MM.1S (cell line): ENCODE measurements at regions not wholly inside any gene's neighbourhood (a gene's known extent, or its start where the extent isn't known, plus 50 kb on each side); places are given as distances from the start of the nearest gene placed in this dataset.

Experiments used
- DNase-seq: peaks from one replicate; pipeline ENCODE4 v3.0.0-alpha.2; 2015
- H2AFZ ChIP-seq: fragments of 300-600 bp; sonication (generic); 2 replicates; pipeline ENCODE4 v1.6.0; 2016; ENCODE audit warnings: antibody characterized with exemption, low read length
- H3F3A ChIP-seq: fragments of 300-600 bp; sonication (generic); 2 replicates; pipeline ENCODE4 v1.6.1; 2016; ENCODE audit warnings: mild to moderate bottlenecking, antibody characterized with exemption, low read length, moderate library complexity, mixed read lengths; ENCODE audit not compliant: insufficient read depth
- H3K27ac ChIP-seq: fragments of 300-600 bp; sonication (generic); 2 replicates; pipeline ENCODE4 v1.5.1; 2016; ENCODE audit warnings: mild to moderate bottlenecking, low read length
- H3K27me3 ChIP-seq: fragments of 300-600 bp; sonication (generic); replicated peaks from 2 replicates; pipeline ENCODE4 v1.6.0; 2016; ENCODE audit warnings: low read length; ENCODE audit not compliant: insufficient read depth
- H3K36me3 ChIP-seq: fragments of 300-600 bp; sonication (generic); replicated peaks from 2 replicates; pipeline ENCODE4 v1.6.1; 2016; ENCODE audit warnings: mild to moderate bottlenecking, low read length, mixed read lengths; ENCODE audit not compliant: insufficient read depth
- H3K4me1 ChIP-seq: fragments of 300-600 bp; sonication (generic); 2 replicates; pipeline ENCODE4 v1.6.1; 2016; ENCODE audit warnings: low read length, mixed read lengths
- H3K4me2 ChIP-seq: fragments of 300-600 bp; sonication (generic); 2 replicates; pipeline ENCODE4 v1.6.0; 2016; ENCODE audit warnings: low read depth, low read length
- H3K4me3 ChIP-seq: fragments of 300-600 bp; sonication (generic); 2 replicates; pipeline ENCODE4 v1.5.1; 2016; ENCODE audit warnings: low read length, mixed read lengths
- H3K79me2 ChIP-seq: fragments of 300-600 bp; sonication (generic); 2 replicates; pipeline ENCODE4 v1.6.1; 2016; ENCODE audit warnings: mixed run types, low read length, mixed read lengths
- H3K9ac ChIP-seq: fragments of 300-600 bp; sonication (generic); 2 replicates; pipeline ENCODE4 v1.6.1; 2016; ENCODE audit warnings: low read length, mixed read lengths
- H3K9me2 ChIP-seq: fragments of 300-600 bp; sonication (generic); replicated peaks from 2 replicates; pipeline ENCODE4 v1.6.1; 2016; ENCODE audit warnings: mild to moderate bottlenecking, low read length, mixed read lengths; ENCODE audit not compliant: insufficient read depth
- H3K9me3 ChIP-seq: fragments of 300-600 bp; sonication (generic); replicated peaks from 2 replicates; pipeline ENCODE4 v1.6.1; 2016; ENCODE audit warnings: mild to moderate bottlenecking, low read length, mixed read lengths; ENCODE audit not compliant: insufficient read depth
- H4K20me1 ChIP-seq: fragments of 300-600 bp; sonication (generic); 2 replicates; pipeline ENCODE4 v1.6.1; 2016; ENCODE audit warnings: mild to moderate bottlenecking, low read length, moderate library complexity, mixed read lengths; ENCODE audit not compliant: insufficient read depth
- EZH2 ChIP-seq: fragments of 300-600 bp; sonication (generic); optimal IDR thresholded peaks from 2 replicates; pipeline ENCODE3; 2017; ENCODE audit warnings: low read depth, mild to moderate bottlenecking, antibody characterized with exemption, low read length, mixed read lengths
- EZH2phosphoT487 ChIP-seq: fragments of 300-600 bp; sonication (generic); IDR thresholded peaks from 2 replicates; pipeline ENCODE4 v1.6.1; 2018; ENCODE audit warnings: antibody characterized with exemption, low read length
- TF ChIP-seq, protein P1 (sequence below): fragments of 300-600 bp; sonication (generic); IDR thresholded peaks from 2 replicates; pipeline ENCODE4 v1.5.1; 2016; ENCODE audit warnings: antibody characterized with exemption, low read length, mixed read lengths

DNA sequence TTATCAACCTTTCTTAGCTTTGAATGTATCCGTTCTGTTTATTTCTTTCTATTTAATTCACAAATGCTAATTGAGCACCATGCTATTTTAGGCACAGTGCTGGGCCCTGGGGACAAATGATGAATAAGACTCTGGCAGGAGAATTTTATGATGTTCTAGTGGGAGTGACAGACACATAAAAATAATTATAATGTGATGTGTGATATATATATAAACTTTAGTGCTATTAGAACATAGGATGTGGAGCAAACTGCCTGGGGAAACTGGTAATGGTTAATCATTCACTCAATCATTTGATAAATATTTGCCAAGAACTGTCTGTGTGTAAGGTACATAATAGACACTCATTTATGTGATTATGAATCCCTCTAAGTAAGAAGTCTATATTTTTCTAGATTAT, 50.7 kb upstream of the FRY start:
- DNase-seq = no peak
- H3K27ac ChIP-seq = no peak overlapping the region

More for the DNA sequence above, 50.7 kb upstream of the FRY start:
- Histone ChIP-seq H3K9me3 (no peaks in the 10 kb centered on the region), H3K36me3 (no peaks in the 10 kb centered on the region), H3F3A (no peaks in the 10 kb centered on the region), H4K20me1 (no peaks in the 10 kb centered on the region), H3K4me1 (no peaks in the 10 kb centered on the region), H3K9me2 (no peaks in the 10 kb centered on the region), H3K9ac (no peak overlapping the region), H2AFZ (no peak overlapping the region), H3K27me3 (no peaks in the 10 kb centered on the region), H3K79me2 (no peaks in the 10 kb centered on the region), H3K4me2 (no peak overlapping the region), H3K4me3 (no peak overlapping the region)
- TF ChIP-seq EZH2 (no peak), EZH2phosphoT487 (no peak)
- TF ChIP-seq, protein P1, sequence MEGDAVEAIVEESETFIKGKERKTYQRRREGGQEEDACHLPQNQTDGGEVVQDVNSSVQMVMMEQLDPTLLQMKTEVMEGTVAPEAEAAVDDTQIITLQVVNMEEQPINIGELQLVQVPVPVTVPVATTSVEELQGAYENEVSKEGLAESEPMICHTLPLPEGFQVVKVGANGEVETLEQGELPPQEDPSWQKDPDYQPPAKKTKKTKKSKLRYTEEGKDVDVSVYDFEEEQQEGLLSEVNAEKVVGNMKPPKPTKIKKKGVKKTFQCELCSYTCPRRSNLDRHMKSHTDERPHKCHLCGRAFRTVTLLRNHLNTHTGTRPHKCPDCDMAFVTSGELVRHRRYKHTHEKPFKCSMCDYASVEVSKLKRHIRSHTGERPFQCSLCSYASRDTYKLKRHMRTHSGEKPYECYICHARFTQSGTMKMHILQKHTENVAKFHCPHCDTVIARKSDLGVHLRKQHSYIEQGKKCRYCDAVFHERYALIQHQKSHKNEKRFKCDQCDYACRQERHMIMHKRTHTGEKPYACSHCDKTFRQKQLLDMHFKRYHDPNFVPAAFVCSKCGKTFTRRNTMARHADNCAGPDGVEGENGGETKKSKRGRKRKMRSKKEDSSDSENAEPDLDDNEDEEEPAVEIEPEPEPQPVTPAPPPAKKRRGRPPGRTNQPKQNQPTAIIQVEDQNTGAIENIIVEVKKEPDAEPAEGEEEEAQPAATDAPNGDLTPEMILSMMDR = no peak
